MM.1S (cell line): ENCODE measurements at regions not wholly inside any gene's neighbourhood (a gene's known extent, or its start where the extent isn't known, plus 50 kb on each side); places are given as distances from the start of the nearest gene placed in this dataset.

Experiments used
- DNase-seq: peaks from one replicate; pipeline ENCODE4 v3.0.0-alpha.2; 2015
- H2AFZ ChIP-seq: fragments of 300-600 bp; sonication (generic); 2 replicates; pipeline ENCODE4 v1.6.0; 2016; ENCODE audit warnings: antibody characterized with exemption, low read length
- H3F3A ChIP-seq: fragments of 300-600 bp; sonication (generic); 2 replicates; pipeline ENCODE4 v1.6.1; 2016; ENCODE audit warnings: mild to moderate bottlenecking, antibody characterized with exemption, low read length, moderate library complexity, mixed read lengths; ENCODE audit not compliant: insufficient read depth
- H3K27ac ChIP-seq: fragments of 300-600 bp; sonication (generic); 2 replicates; pipeline ENCODE4 v1.5.1; 2016; ENCODE audit warnings: mild to moderate bottlenecking, low read length
- H3K27me3 ChIP-seq: fragments of 300-600 bp; sonication (generic); replicated peaks from 2 replicates; pipeline ENCODE4 v1.6.0; 2016; ENCODE audit warnings: low read length; ENCODE audit not compliant: insufficient read depth
- H3K36me3 ChIP-seq: fragments of 300-600 bp; sonication (generic); replicated peaks from 2 replicates; pipeline ENCODE4 v1.6.1; 2016; ENCODE audit warnings: mild to moderate bottlenecking, low read length, mixed read lengths; ENCODE audit not compliant: insufficient read depth
- H3K4me1 ChIP-seq: fragments of 300-600 bp; sonication (generic); 2 replicates; pipeline ENCODE4 v1.6.1; 2016; ENCODE audit warnings: low read length, mixed read lengths
- H3K4me2 ChIP-seq: fragments of 300-600 bp; sonication (generic); 2 replicates; pipeline ENCODE4 v1.6.0; 2016; ENCODE audit warnings: low read depth, low read length
- H3K4me3 ChIP-seq: fragments of 300-600 bp; sonication (generic); 2 replicates; pipeline ENCODE4 v1.5.1; 2016; ENCODE audit warnings: low read length, mixed read lengths
- H3K79me2 ChIP-seq: fragments of 300-600 bp; sonication (generic); 2 replicates; pipeline ENCODE4 v1.6.1; 2016; ENCODE audit warnings: mixed run types, low read length, mixed read lengths
- H3K9ac ChIP-seq: fragments of 300-600 bp; sonication (generic); 2 replicates; pipeline ENCODE4 v1.6.1; 2016; ENCODE audit warnings: low read length, mixed read lengths
- H3K9me2 ChIP-seq: fragments of 300-600 bp; sonication (generic); replicated peaks from 2 replicates; pipeline ENCODE4 v1.6.1; 2016; ENCODE audit warnings: mild to moderate bottlenecking, low read length, mixed read lengths; ENCODE audit not compliant: insufficient read depth
- H3K9me3 ChIP-seq: fragments of 300-600 bp; sonication (generic); replicated peaks from 2 replicates; pipeline ENCODE4 v1.6.1; 2016; ENCODE audit warnings: mild to moderate bottlenecking, low read length, mixed read lengths; ENCODE audit not compliant: insufficient read depth
- H4K20me1 ChIP-seq: fragments of 300-600 bp; sonication (generic); 2 replicates; pipeline ENCODE4 v1.6.1; 2016; ENCODE audit warnings: mild to moderate bottlenecking, low read length, moderate library complexity, mixed read lengths; ENCODE audit not compliant: insufficient read depth
- EZH2 ChIP-seq: fragments of 300-600 bp; sonication (generic); optimal IDR thresholded peaks from 2 replicates; pipeline ENCODE3; 2017; ENCODE audit warnings: low read depth, mild to moderate bottlenecking, antibody characterized with exemption, low read length, mixed read lengths
- EZH2phosphoT487 ChIP-seq: fragments of 300-600 bp; sonication (generic); IDR thresholded peaks from 2 replicates; pipeline ENCODE4 v1.6.1; 2018; ENCODE audit warnings: antibody characterized with exemption, low read length
- TF ChIP-seq, protein P1 (sequence below): fragments of 300-600 bp; sonication (generic); IDR thresholded peaks from 2 replicates; pipeline ENCODE4 v1.5.1; 2016; ENCODE audit warnings: antibody characterized with exemption, low read length, mixed read lengths

GRCh38 chr7:19526639-19527038, 182.2 kb downstream of the POLR1F start:
- H3K9me3 ChIP-seq, result no peaks in the 10 kb centered on the region
- TF ChIP-seq, protein P1, sequence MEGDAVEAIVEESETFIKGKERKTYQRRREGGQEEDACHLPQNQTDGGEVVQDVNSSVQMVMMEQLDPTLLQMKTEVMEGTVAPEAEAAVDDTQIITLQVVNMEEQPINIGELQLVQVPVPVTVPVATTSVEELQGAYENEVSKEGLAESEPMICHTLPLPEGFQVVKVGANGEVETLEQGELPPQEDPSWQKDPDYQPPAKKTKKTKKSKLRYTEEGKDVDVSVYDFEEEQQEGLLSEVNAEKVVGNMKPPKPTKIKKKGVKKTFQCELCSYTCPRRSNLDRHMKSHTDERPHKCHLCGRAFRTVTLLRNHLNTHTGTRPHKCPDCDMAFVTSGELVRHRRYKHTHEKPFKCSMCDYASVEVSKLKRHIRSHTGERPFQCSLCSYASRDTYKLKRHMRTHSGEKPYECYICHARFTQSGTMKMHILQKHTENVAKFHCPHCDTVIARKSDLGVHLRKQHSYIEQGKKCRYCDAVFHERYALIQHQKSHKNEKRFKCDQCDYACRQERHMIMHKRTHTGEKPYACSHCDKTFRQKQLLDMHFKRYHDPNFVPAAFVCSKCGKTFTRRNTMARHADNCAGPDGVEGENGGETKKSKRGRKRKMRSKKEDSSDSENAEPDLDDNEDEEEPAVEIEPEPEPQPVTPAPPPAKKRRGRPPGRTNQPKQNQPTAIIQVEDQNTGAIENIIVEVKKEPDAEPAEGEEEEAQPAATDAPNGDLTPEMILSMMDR, result no peak
- TF ChIP-seq EZH2phosphoT487 (no peak), EZH2 (no peak)
- H3K9ac ChIP-seq, result no peak overlapping the region
- H3K79me2 ChIP-seq, result no peaks in the 10 kb centered on the region
- H2AFZ ChIP-seq, result no peak overlapping the region
- no peaks in the 10 kb centered on the region for H3K36me3 ChIP-seq
- H3K27me3 ChIP-seq, result no peaks in the 10 kb centered on the region
- no peak for DNase-seq
- no peak overlapping the region for H3K4me3 ChIP-seq
- H3K27ac ChIP-seq, result no peak overlapping the region
- H4K20me1 ChIP-seq, result no peaks in the 10 kb centered on the region
- no peaks in the 10 kb centered on the region for H3K4me1 ChIP-seq
- no peaks in the 10 kb centered on the region for H3F3A ChIP-seq
- no peak overlapping the region for H3K4me2 ChIP-seq
- H3K9me2 ChIP-seq, result no peaks in the 10 kb centered on the region

DNA sequence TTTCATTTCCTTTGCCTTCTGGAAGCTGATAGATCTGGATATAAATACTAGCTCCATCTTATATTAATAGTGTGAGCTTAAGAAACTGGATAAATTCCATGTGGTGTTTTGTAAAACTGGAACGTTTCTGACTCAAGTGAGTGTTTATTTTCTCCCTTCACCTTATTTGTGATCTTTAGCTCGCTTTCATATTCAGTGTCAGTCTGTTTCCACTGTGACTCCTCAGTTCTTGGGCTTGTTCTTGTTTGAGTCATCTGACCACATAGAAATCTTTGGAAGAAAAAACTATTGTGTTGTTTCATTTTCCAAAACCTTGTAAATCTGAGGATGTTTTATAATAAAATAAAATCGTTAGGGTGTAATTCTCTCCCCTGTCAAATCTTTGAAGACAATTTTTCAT, 186.4 kb downstream of the POLR1F start:
- no peaks in the 10 kb centered on the region for H3K79me2 ChIP-seq
- TF ChIP-seq EZH2phosphoT487 (no peak), EZH2 (no peak)
- TF ChIP-seq, protein P1, result no peak
- H3K4me1 ChIP-seq, result no peaks in the 10 kb centered on the region
- H3K4me2 ChIP-seq, result no peak overlapping the region
- no peaks in the 10 kb centered on the region for H3K27me3 ChIP-seq
- H3K9me3 ChIP-seq, result no peaks in the 10 kb centered on the region
- no peak overlapping the region for H3K9ac ChIP-seq
- DNase-seq, result no peak
- no peaks in the 10 kb centered on the region for H3F3A ChIP-seq
- H2AFZ ChIP-seq, result no peak overlapping the region
- no peaks in the 10 kb centered on the region for H4K20me1 ChIP-seq
- no peak overlapping the region for H3K4me3 ChIP-seq
- H3K36me3 ChIP-seq, result no peaks in the 10 kb centered on the region
- H3K27ac ChIP-seq, result no peak overlapping the region
- no peaks in the 10 kb centered on the region for H3K9me2 ChIP-seq

GRCh38 chr7:19520392-19520791, 188.4 kb downstream of the POLR1F start:
- Histone ChIP-seq H3K9me2 (no peaks in the 10 kb centered on the region), H3K27ac (no peak overlapping the region), H3K27me3 (no peaks in the 10 kb centered on the region), H3K4me3 (no peak overlapping the region), H3K4me1 (no peaks in the 10 kb centered on the region), H3K36me3 (no peaks in the 10 kb centered on the region), H3F3A (no peaks in the 10 kb centered on the region), H3K9ac (no peak overlapping the region), H3K4me2 (no peak overlapping the region), H2AFZ (no peak overlapping the region), H4K20me1 (no peaks in the 10 kb centered on the region), H3K79me2 (no peaks in the 10 kb centered on the region), H3K9me3 (no peaks in the 10 kb centered on the region)
- TF ChIP-seq EZH2 (no peak), EZH2phosphoT487 (no peak)
- TF ChIP-seq, protein P1, result no peak
- DNase-seq, result no peak
